Heart right ventricle (tissue), 16 donors: ENCODE measurements at regions not wholly inside any gene's neighbourhood (a gene's known extent, or its start where the extent isn't known, plus 50 kb on each side); places are given as distances from the start of the nearest gene placed in this dataset.

ENCODE experiments used
- ATAC-seq, 8 donors: fragments of 200-7000 bp; cut with Tn5 transposase; one replicate each; pipeline ENCODE4 v1.9.1; 2020; ENCODE audit warnings: mild to moderate bottlenecking in 8 of 8, moderate library complexity in 8 of 8, moderate number of reproducible peaks in 1 of 8
- DNase-seq, 2 donors: peaks; one replicate each; pipeline ENCODE4 v3.0.0-alpha.2; 2020
- H3K27ac ChIP-seq, 10 donors: fragments of 200-600 bp; sonication (generic) in 2 of 10; one replicate each; pipeline versions ENCODE4 v1.5.0 to v1.8.0; 2020 to 2022; ENCODE audit warnings: mild to moderate bottlenecking in 3 of 10
- H3K27me3 ChIP-seq, 7 donors: fragments of 200-600 bp; one replicate each; pipeline ENCODE4 v1.8.0; 2021 to 2022; ENCODE audit warnings: mild to moderate bottlenecking in 2 of 7
- H3K36me3 ChIP-seq, 9 donors: fragments of 200-600 bp; sonication (generic) in 1 of 9; one replicate each; pipeline versions ENCODE4 v1.5.0 to v1.8.0; 2020 to 2022; ENCODE audit warnings: mild to moderate bottlenecking in 2 of 9
- H3K4me1 ChIP-seq, 9 donors: fragments of 200-600 bp; sonication (generic) in 1 of 9; one replicate each; pipeline versions ENCODE4 v1.5.0 to v1.8.0; 2020 to 2022; ENCODE audit warnings: mild to moderate bottlenecking in 4 of 9
- H3K4me3 ChIP-seq, 10 donors: fragments of 200-600 bp; sonication (generic) in 2 of 10; one replicate each; pipeline versions ENCODE4 v1.5.0 to v1.8.0; 2020 to 2022; ENCODE audit warnings: mild to moderate bottlenecking in 7 of 10, moderate library complexity in 2 of 10
- H3K9me3 ChIP-seq, 11 donors: fragments of 200-600 bp in 10 of 11; sonication (generic) in 2 of 11; one replicate each; pipeline versions ENCODE4 v1.5.0 to v1.8.0; 2013 to 2022; ENCODE audit warnings: mild to moderate bottlenecking in 2 of 11, control low read depth in 1 of 11, moderate library complexity in 1 of 11
- WGBS, 2 donors: extraction: QIAGEN DNeasy Blood & Tissue Kit; methylation state at CpG; one replicate each; pipeline ENCODE4 v1.1.7; 2013; ENCODE audit warnings: inconsistent platforms in 1 of 2; 5-methylcytosine and 5-hydroxymethylcytosine counted together
- intact Hi-C, 10 donors: fragments of 100-400 bp; cut with DNase I; formaldehyde crosslinking; loops; one replicate each; pipeline versions ENCODE4 v1.11.1 to v1.14.2; 2022
- TF ChIP-seq, protein P1 (sequence below), 9 donors: fragments of 200-600 bp; sonication (generic) in 2 of 9; IDR thresholded peaks; one replicate each; pipeline versions ENCODE4 v1.5.0 to v1.8.0; 2021 to 2022; ENCODE audit warnings: antibody characterized with exemption in 9 of 9, mild to moderate bottlenecking in 5 of 9, moderate library complexity in 1 of 9
- donor health status: Arrhythmogenic right ventricular cardiomyopathy.
- donor health status: ischemic (EF 13 %, LVEDD 7.1; RV severe dilation, severe dysfunction).
- donor health status: healthy with polysubstance abuse.
- donor health status: DM: no; HTN: yes; CAD: no.
- donor health status: DM: no; HTN: no; CAD: no.
- donor health status: ischemic (EF 25% LVEDD 6.9; RV normal size, moderate dysfunction).
- donor health status: ischemic (EF 25% LVEDD 5.7; RV mildly dilated, moderate dysfunction).
- donor health status: healthy.
- donor health status: DM: yes; HTN: yes; CAD: no.
- donor health status: Ischemic cardiomyopathy.
- donor health status: ischemic (EF 35%, LVEDD 5.7; RV mildly dilated, moderate dysfunction).
- donor health status: nonischemic (EF 11% LVEDD 7.7; RV severe dilation, severe dysfunction).
- donor health status: DM: yes; HTN: yes; CAD: no.
- donor health status: PGD.
- donor health status: ischemic (EF 29% LVEDD 5.4; RV normal size, mild dysfunction).
- donor health status: nonischemic (EF 23%, LVEDD 6.1; RV moderate dilation, normal function).

GRCh38 chr3:105032541-105032940 is 334.2 kb upstream of the ALCAM start:
- H3K36me3 ChIP-seq, result no peaks in the 10 kb centered on the region
- no peak overlapping the region for H3K27ac ChIP-seq
- no peaks in the 10 kb centered on the region for H3K27me3 ChIP-seq
- TF ChIP-seq, protein P1, sequence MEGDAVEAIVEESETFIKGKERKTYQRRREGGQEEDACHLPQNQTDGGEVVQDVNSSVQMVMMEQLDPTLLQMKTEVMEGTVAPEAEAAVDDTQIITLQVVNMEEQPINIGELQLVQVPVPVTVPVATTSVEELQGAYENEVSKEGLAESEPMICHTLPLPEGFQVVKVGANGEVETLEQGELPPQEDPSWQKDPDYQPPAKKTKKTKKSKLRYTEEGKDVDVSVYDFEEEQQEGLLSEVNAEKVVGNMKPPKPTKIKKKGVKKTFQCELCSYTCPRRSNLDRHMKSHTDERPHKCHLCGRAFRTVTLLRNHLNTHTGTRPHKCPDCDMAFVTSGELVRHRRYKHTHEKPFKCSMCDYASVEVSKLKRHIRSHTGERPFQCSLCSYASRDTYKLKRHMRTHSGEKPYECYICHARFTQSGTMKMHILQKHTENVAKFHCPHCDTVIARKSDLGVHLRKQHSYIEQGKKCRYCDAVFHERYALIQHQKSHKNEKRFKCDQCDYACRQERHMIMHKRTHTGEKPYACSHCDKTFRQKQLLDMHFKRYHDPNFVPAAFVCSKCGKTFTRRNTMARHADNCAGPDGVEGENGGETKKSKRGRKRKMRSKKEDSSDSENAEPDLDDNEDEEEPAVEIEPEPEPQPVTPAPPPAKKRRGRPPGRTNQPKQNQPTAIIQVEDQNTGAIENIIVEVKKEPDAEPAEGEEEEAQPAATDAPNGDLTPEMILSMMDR (IDR thresholded peaks at IDR 0.05), result no peak
- intact Hi-C loops, result loop anchor here in 1 of 10 donors (10.0 kb wide), 1 partner anchor 62 kb away; no protein-coding TSS in a partner anchor
- H3K4me1 ChIP-seq, result no peaks in the 10 kb centered on the region
- ATAC-seq (no peak), DNase-seq (no peak)
- no peaks in the 10 kb centered on the region for H3K9me3 ChIP-seq
- WGBS, 2 donors, result 65 to 76% methylated on average over 5 of the region's 5 CpGs
- H3K4me3 ChIP-seq, result no peak overlapping the region

DNA sequence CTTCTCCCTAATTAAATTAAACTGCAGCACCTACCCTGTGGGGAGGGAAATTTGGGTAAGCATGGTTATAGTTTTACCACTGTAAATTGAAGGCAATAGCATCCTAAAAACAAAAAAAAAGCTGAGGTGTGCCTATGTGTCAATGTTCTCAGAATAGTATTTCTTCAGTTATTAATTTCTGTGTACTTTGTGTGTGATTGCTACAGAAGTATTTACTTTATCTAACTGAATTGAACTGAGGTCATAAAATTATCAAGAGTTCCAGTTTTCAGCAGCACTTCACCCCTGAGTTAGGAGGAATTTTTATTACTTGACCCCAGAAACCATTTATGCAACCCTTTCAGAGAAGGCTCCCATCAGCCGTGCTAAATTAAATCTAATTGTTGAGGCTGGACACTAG is 333.6 kb upstream of the ALCAM start:
- Histone ChIP-seq H3K36me3 (no peaks in the 10 kb centered on the region), H3K27me3 (no peaks in the 10 kb centered on the region), H3K27ac (no peak overlapping the region), H3K9me3 (no peaks in the 10 kb centered on the region), H3K4me1 (no peaks in the 10 kb centered on the region), H3K4me3 (no peak overlapping the region)
- intact Hi-C loops, result loop anchor here in 1 of 10 donors (10.0 kb wide), 1 partner anchor 62 kb away; no protein-coding TSS in a partner anchor
- DNase-seq (no peak), ATAC-seq (no peak)
- TF ChIP-seq, protein P1 (IDR thresholded peaks at IDR 0.05), result no peak
- WGBS, 2 donors, result 76 to 81% methylated on average over 1 of the region's 1 CpG

DNA sequence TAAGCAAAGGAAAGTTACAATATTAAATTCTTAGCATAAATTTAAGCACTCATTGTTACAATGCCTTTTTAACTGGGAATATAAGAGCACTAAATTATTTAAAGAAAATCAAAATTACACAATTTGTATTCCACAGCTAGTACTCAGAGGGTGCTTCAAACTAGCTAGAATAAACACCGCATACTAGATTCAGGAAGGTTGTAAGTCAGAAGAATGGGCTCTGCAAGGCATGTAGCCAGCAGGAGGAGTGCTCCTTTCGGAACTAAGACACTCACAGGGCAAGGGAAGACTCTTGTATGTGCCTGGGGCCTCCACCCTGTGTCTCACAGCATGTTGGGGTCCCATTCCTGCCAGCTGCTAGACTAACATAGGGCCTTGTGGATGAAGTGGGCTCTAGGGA is 327.7 kb upstream of the ALCAM start:
- no peaks in the 10 kb centered on the region for H3K27me3 ChIP-seq
- intact Hi-C loops, result loop anchor here in 1 of 10 donors (10.0 kb wide), 1 partner anchor 56 kb away; no protein-coding TSS in a partner anchor
- no peaks in the 10 kb centered on the region for H3K4me1 ChIP-seq
- DNase-seq, result no peak
- 82% methylated on average over 2 of the region's 2 CpGs for WGBS, 2 donors
- no peaks in the 10 kb centered on the region for H3K9me3 ChIP-seq
- H3K4me3 ChIP-seq, result no peak overlapping the region
- H3K36me3 ChIP-seq, result no peaks in the 10 kb centered on the region
- H3K27ac ChIP-seq, result no peak overlapping the region
- TF ChIP-seq, protein P1 (IDR thresholded peaks at IDR 0.05), result no peak
- no peak for ATAC-seq

- TF ChIP-seq, protein P1 (IDR thresholded peaks at IDR 0.05), result no peak
- no peak overlapping the region for H3K4me3 ChIP-seq
- 49 to 52% methylated on average over 1 of the region's 1 CpG for WGBS, 2 donors
- no peaks in the 10 kb centered on the region for H3K4me1 ChIP-seq
- DNase-seq (no peak), ATAC-seq (no peak)
- H3K36me3 ChIP-seq, result no peaks in the 10 kb centered on the region
- no peaks in the 10 kb centered on the region for H3K27me3 ChIP-seq
- H3K27ac ChIP-seq, result no peak overlapping the region
- no peaks in the 10 kb centered on the region for H3K9me3 ChIP-seq
- intact Hi-C loops, result no loop called here
Measured at GRCh38 chr3:105040026-105040622, 326.6 kb upstream of the ALCAM start.
